ENCODE measurements at regions not wholly inside any gene's neighbourhood (a gene's known extent, or its start where the extent isn't known, plus 50 kb on each side); places are given as distances from the start of the nearest gene placed in this dataset.

DNA sequence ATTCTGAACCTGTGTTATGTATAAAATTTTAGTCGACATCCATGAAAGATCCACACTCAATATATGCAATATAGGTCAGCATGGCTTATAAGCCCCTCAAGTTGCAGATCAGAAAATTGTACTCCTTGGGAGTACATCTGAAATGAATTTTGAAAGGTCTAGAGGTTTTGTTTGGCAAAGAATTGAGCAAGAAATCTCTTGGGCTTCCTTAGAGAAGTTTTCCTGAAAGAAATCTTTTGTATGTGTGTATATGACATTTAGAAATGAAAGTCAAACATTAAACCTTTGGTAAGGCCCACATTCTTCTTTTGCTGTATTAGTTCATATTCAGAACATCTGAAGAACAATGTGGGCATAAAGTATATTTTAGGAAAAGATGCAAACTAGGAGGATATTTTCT lies 1006.6 kb downstream of the NAALADL2 start:
- DNase-seq (ENCODE audit: insufficient read length, low spot score), result no peak
- TF ChIP-seq, protein P1, sequence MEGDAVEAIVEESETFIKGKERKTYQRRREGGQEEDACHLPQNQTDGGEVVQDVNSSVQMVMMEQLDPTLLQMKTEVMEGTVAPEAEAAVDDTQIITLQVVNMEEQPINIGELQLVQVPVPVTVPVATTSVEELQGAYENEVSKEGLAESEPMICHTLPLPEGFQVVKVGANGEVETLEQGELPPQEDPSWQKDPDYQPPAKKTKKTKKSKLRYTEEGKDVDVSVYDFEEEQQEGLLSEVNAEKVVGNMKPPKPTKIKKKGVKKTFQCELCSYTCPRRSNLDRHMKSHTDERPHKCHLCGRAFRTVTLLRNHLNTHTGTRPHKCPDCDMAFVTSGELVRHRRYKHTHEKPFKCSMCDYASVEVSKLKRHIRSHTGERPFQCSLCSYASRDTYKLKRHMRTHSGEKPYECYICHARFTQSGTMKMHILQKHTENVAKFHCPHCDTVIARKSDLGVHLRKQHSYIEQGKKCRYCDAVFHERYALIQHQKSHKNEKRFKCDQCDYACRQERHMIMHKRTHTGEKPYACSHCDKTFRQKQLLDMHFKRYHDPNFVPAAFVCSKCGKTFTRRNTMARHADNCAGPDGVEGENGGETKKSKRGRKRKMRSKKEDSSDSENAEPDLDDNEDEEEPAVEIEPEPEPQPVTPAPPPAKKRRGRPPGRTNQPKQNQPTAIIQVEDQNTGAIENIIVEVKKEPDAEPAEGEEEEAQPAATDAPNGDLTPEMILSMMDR (IDR thresholded peaks at IDR 0.05; ENCODE audit: insufficient read depth, missing control alignments), result no peak
- FAIRE-seq, result no peak

DNA sequence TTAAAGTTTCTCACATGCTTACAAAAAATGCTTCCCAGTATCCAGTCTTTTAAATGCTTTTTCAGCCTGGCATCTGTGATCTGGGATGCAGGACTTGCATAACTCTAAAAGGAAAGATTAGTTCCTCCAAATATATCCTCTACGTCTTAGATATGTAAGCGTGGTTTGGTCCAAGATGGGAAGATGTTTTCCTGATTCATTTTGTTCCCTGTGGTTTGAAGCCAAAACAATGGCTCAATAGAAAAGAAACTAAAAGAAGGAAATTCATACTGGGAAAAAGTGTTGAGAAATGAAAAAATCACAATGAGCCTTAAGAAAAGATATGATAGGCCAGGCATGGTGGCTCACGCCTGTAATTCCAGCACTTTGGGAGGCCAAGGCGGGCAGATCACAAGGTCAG lies 1002.8 kb downstream of the NAALADL2 start:
- no peak for FAIRE-seq

More for the DNA sequence above, 1002.8 kb downstream of the NAALADL2 start:
- no peak for DNase-seq (ENCODE audit: insufficient read length, low spot score)
- TF ChIP-seq, protein P1 (IDR thresholded peaks at IDR 0.05; ENCODE audit: insufficient read depth, missing control alignments), result no peak

Measured in D721Med (cell line).